Osteoblast (primary cell): ENCODE measurements at regions not wholly inside any gene's neighbourhood (a gene's known extent, or its start where the extent isn't known, plus 50 kb on each side); places are given as distances from the start of the nearest gene placed in this dataset.

Experiments
- DNase-seq: peaks from one replicate; pipeline ENCODE4 v3.0.0; 2011; ENCODE audit warnings: low spot score, mixed read lengths; ENCODE audit not compliant: insufficient read length; ENCODE audit errors: missing footprints
- H2AFZ ChIP-seq: 2 replicates; pipeline ENCODE4 v1.6.0; 2011; ENCODE audit warnings: mild to moderate bottlenecking, low read length
- H3K27ac ChIP-seq: 2 replicates; pipeline ENCODE4 v1.5.1; 2011; ENCODE audit warnings: mild to moderate bottlenecking, low read depth, low read length, moderate library complexity
- H3K27me3 ChIP-seq: 2 replicates; pipeline ENCODE4 v1.6.0; 2012; ENCODE audit warnings: mild to moderate bottlenecking, control low read depth, inconsistent platforms, low read length, moderate library complexity; ENCODE audit not compliant: insufficient read depth
- H3K36me3 ChIP-seq: 2 replicates; pipeline ENCODE4 v1.5.1; 2011; ENCODE audit warnings: mild to moderate bottlenecking, low read length, control low read depth, moderate library complexity; ENCODE audit not compliant: insufficient read depth
- H3K4me1 ChIP-seq: 2 replicates; pipeline ENCODE4 v1.5.1; 2011; ENCODE audit warnings: mild to moderate bottlenecking, low read length, control low read depth, moderate library complexity; ENCODE audit not compliant: insufficient read depth
- H3K4me2 ChIP-seq: 2 replicates; pipeline ENCODE4 v1.6.0; 2011; ENCODE audit warnings: mild to moderate bottlenecking, low read length; ENCODE audit not compliant: insufficient read depth
- H3K4me3 ChIP-seq: fragments of 200-600 bp; sonication (generic); 3 replicates; pipeline ENCODE4 v1.5.1; 2012; ENCODE audit warnings: mild to moderate bottlenecking, low read length, inconsistent platforms; ENCODE audit not compliant: insufficient read depth
- H3K79me2 ChIP-seq: 2 replicates; pipeline ENCODE4 v1.6.0; 2012; ENCODE audit warnings: mild to moderate bottlenecking, low read length, control low read depth, inconsistent platforms; ENCODE audit not compliant: insufficient read depth
- H3K9me3 ChIP-seq: 2 replicates; pipeline ENCODE4 v1.5.1; 2011; ENCODE audit warnings: low read depth, low read length, control low read depth
- H4K20me1 ChIP-seq: 2 replicates; pipeline ENCODE4 v1.6.0; 2012; ENCODE audit warnings: mild to moderate bottlenecking, low read length, control low read depth; ENCODE audit not compliant: insufficient read depth
- CTCF ChIP-seq: IDR thresholded peaks from 2 replicates; pipeline ENCODE4 v1.5.1; 2011; ENCODE audit warnings: mild to moderate bottlenecking, low read depth, low read length, moderate library complexity; ENCODE audit errors: extremely low read depth

- H3K27ac ChIP-seq: no peak overlapping the region
- H3K4me3 ChIP-seq: no peak overlapping the region
- H4K20me1 ChIP-seq: no peaks in the 10 kb centered on the region
- no peak for TF ChIP-seq CTCF
- H3K4me1 ChIP-seq: no peaks in the 10 kb centered on the region
- H3K9me3 ChIP-seq: no peaks in the 10 kb centered on the region
- no peak overlapping the region for H3K4me2 ChIP-seq
- H3K79me2 ChIP-seq: no peaks in the 10 kb centered on the region
- no peaks in the 10 kb centered on the region for H3K36me3 ChIP-seq
- no peak overlapping the region for H2AFZ ChIP-seq
- H3K27me3 ChIP-seq: no peaks in the 10 kb centered on the region
- DNase-seq: no peak
These were observed 68.1 kb upstream of the ITPRID1 start for GRCh38 chr7:31445686-31446355.

- Histone ChIP-seq H2AFZ (no peak overlapping the region), H3K4me1 (no peaks in the 10 kb centered on the region), H3K27ac (no peak overlapping the region), H3K27me3 (no peaks in the 10 kb centered on the region), H4K20me1 (no peaks in the 10 kb centered on the region), H3K4me3 (no peak overlapping the region), H3K36me3 (no peaks in the 10 kb centered on the region), H3K9me3 (no peaks in the 10 kb centered on the region), H3K4me2 (no peak overlapping the region), H3K79me2 (no peaks in the 10 kb centered on the region)
- TF ChIP-seq CTCF: no peak
- no peak for DNase-seq
These were observed 65.2 kb upstream of the ITPRID1 start for GRCh38 chr7:31448649-31449048.

- Histone ChIP-seq H4K20me1 (no peaks in the 10 kb centered on the region), H3K4me1 (no peaks in the 10 kb centered on the region), H3K4me2 (no peak overlapping the region), H3K27me3 (no peaks in the 10 kb centered on the region), H3K9me3 (no peaks in the 10 kb centered on the region), H3K36me3 (no peaks in the 10 kb centered on the region), H3K27ac (no peak overlapping the region), H3K4me3 (no peak overlapping the region), H2AFZ (no peak overlapping the region), H3K79me2 (no peaks in the 10 kb centered on the region)
- DNase-seq: no peak
- TF ChIP-seq CTCF: no peak
These were observed 58.0 kb upstream of the ITPRID1 start for GRCh38 chr7:31455844-31456243.

- Histone ChIP-seq H2AFZ (no peak overlapping the region), H3K27ac (no peak overlapping the region), H4K20me1 (no peaks in the 10 kb centered on the region), H3K9me3 (no peaks in the 10 kb centered on the region), H3K36me3 (no peaks in the 10 kb centered on the region), H3K4me1 (no peaks in the 10 kb centered on the region), H3K4me3 (no peak overlapping the region), H3K27me3 (no peaks in the 10 kb centered on the region), H3K79me2 (no peaks in the 10 kb centered on the region), H3K4me2 (no peak overlapping the region)
- no peak for DNase-seq
- no peak for TF ChIP-seq CTCF
These were observed 57.1 kb upstream of the ITPRID1 start for GRCh38 chr7:31456646-31457368.
